ENCODE measurements at regions not wholly inside any gene's neighbourhood (a gene's known extent, or its start where the extent isn't known, plus 50 kb on each side); places are given as distances from the start of the nearest gene placed in this dataset. TPM values are rescaled to one million over a fixed set of nuclear protein-coding genes. Genes with fewer than 3 reads are reported as not detected.
A peak's percentile ranks its signal among the peaks of the same experiment; 100 is the strongest.

GRCh38 chr21:15676935-15677334 is 52.8 kb upstream of the USP25 start:
- ChIA-PET POLR2A (no interaction called here), CTCF (ENCODE audit: unreplicated experiment) (no interaction called here)
- no TSS peak for BruUV-seq (replicated peaks)
- H3K4me3 ChIP-seq (ENCODE audit: low read depth, low read length, poor library complexity, severe bottlenecking): no peak overlapping the region
- H3K9me2 ChIP-seq (ENCODE audit: insufficient read depth, low read length): no peaks in the 10 kb centered on the region
- H3K27ac ChIP-seq (ENCODE audit: low read depth, low read length, poor library complexity, severe bottlenecking): no peak overlapping the region
- no peaks in the 10 kb centered on the region for H3K4me1 ChIP-seq (ENCODE audit: insufficient read depth, low read length, poor library complexity, severe bottlenecking)
- intact Hi-C loops (cut with micrococcal nuclease; ENCODE audit: unreplicated experiment): no loop called here
- no peaks in the 10 kb centered on the region for H3K36me3 ChIP-seq (ENCODE audit: insufficient read depth, low read length)
- H3K4me2 ChIP-seq (ENCODE audit: low read length): no peak overlapping the region
- no peak overlapping the region for H2AFZ ChIP-seq (ENCODE audit: low read length)
- H3K9me3 ChIP-seq (ENCODE audit: low read length): no peaks in the 10 kb centered on the region
- TF ChIP-seq EZH2phosphoT487 (IDR thresholded peaks at IDR 0.05; ENCODE audit: borderline replicate concordance, low read depth, low read length): no peak
- TF ChIP-seq, protein P1, sequence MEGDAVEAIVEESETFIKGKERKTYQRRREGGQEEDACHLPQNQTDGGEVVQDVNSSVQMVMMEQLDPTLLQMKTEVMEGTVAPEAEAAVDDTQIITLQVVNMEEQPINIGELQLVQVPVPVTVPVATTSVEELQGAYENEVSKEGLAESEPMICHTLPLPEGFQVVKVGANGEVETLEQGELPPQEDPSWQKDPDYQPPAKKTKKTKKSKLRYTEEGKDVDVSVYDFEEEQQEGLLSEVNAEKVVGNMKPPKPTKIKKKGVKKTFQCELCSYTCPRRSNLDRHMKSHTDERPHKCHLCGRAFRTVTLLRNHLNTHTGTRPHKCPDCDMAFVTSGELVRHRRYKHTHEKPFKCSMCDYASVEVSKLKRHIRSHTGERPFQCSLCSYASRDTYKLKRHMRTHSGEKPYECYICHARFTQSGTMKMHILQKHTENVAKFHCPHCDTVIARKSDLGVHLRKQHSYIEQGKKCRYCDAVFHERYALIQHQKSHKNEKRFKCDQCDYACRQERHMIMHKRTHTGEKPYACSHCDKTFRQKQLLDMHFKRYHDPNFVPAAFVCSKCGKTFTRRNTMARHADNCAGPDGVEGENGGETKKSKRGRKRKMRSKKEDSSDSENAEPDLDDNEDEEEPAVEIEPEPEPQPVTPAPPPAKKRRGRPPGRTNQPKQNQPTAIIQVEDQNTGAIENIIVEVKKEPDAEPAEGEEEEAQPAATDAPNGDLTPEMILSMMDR (conservative IDR thresholded peaks at IDR 0.05; ENCODE audit: low read length): no peak
- no peak for DNase-seq (ENCODE audit: low spot score)
- no peaks in the 10 kb centered on the region for H4K20me1 ChIP-seq (ENCODE audit: insufficient read depth, low read length)
- H3K79me2 ChIP-seq (ENCODE audit: insufficient read depth, low read depth, low read length): no peaks in the 10 kb centered on the region

DNA sequence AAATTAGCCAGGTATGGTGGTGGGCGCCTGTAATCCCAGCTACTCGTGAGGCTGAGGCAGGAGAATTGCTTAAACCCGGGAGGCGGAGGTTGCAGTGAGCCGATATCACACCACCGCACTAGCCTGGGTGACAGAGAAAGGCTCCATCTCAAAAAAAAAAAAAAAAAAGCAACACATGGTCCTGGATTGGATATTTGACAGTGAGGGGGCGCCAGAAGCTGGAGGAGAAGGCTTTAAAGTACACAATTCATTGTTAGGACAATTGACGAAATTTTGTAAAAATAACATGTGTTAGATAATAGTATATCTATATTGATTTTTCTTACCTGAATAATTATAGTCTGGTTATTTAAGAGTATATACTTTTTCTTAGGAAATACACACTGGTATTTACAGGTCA is 50.2 kb upstream of the USP25 start:
- Histone ChIP-seq H3K27ac (ENCODE audit: low read depth, low read length, poor library complexity, severe bottlenecking) (no peak overlapping the region), H3K9me2 (ENCODE audit: insufficient read depth, low read length) (no peaks in the 10 kb centered on the region), H3K36me3 (ENCODE audit: insufficient read depth, low read length) (no peaks in the 10 kb centered on the region), H3K4me1 (ENCODE audit: insufficient read depth, low read length, poor library complexity, severe bottlenecking) (no peaks in the 10 kb centered on the region), H3K79me2 (ENCODE audit: insufficient read depth, low read depth, low read length) (no peaks in the 10 kb centered on the region), H3K4me3 (ENCODE audit: low read depth, low read length, poor library complexity, severe bottlenecking) (no peak overlapping the region), H4K20me1 (ENCODE audit: insufficient read depth, low read length) (no peaks in the 10 kb centered on the region), H3K4me2 (ENCODE audit: low read length) (no peak overlapping the region), H3K9me3 (ENCODE audit: low read length) (no peaks in the 10 kb centered on the region), H2AFZ (ENCODE audit: low read length) (no peak overlapping the region)
- no peak for DNase-seq (ENCODE audit: low spot score)
- TF ChIP-seq EZH2phosphoT487 (IDR thresholded peaks at IDR 0.05; ENCODE audit: borderline replicate concordance, low read depth, low read length): no peak
- TF ChIP-seq, protein P1 (conservative IDR thresholded peaks at IDR 0.05; ENCODE audit: low read length): 0 out of 2 replicates have a peak, but pooled peaks have one; percentile 34
- ChIA-PET POLR2A (interaction anchor here (0.8 kb wide), 1 partner anchor 22 kb away, joined by 3 read pairs; no protein-coding TSS in a partner anchor), CTCF (ENCODE audit: unreplicated experiment) (no interaction called here)
- no TSS peak for BruUV-seq (replicated peaks)
- intact Hi-C loops (cut with micrococcal nuclease; ENCODE audit: unreplicated experiment): no loop called here

Small RNA genes lying in the stretch of these regions (small RNA-seq; reads per million reads assigned to genes)
- gene AF246928.1 (not detected), gene CYCSP42 (not detected), gene RNU6-1326P (not detected)

Measured in OCI-LY7 (cell line).